Keratinocyte (primary cell): ENCODE measurements at regions not wholly inside any gene's neighbourhood (a gene's known extent, or its start where the extent isn't known, plus 50 kb on each side); places are given as distances from the start of the nearest gene placed in this dataset.

Experiments
- DNase-seq: peaks from one replicate; pipeline ENCODE4 v3.0.0-alpha.2; 2011; ENCODE audit warnings: low read depth, missing footprints, low spot score
- FAIRE-seq: peaks from 2 replicates; lab custom pipeline; 2011; peaks lifted over from hg19 to GRCh38; lab: Jason Lieb, UNC
- H2AFZ ChIP-seq: 2 replicates; pipeline ENCODE4 v1.6.0; 2012; ENCODE audit warnings: low read length, control low read depth, inconsistent platforms; ENCODE audit not compliant: control insufficient read depth
- H3K27ac ChIP-seq: 2 replicates; pipeline ENCODE4 v1.5.1; 2011; ENCODE audit warnings: low read length; ENCODE audit not compliant: control insufficient read depth, insufficient read depth
- H3K27me3 ChIP-seq: 3 replicates; pipeline ENCODE4 v1.6.0; 2011; ENCODE audit warnings: low read length; ENCODE audit not compliant: control insufficient read depth, insufficient read depth; ENCODE audit errors: extremely low read depth
- H3K36me3 ChIP-seq, 2 experiments: 2 replicates in 1 of 2; 3 replicates in 1 of 2; pipeline ENCODE4 v1.5.1; 2011; ENCODE audit warnings: low read length in 2 of 2, mild to moderate bottlenecking in 1 of 2; ENCODE audit not compliant: control insufficient read depth in 2 of 2, insufficient read depth in 2 of 2; ENCODE audit errors: extremely low read depth in 1 of 2
- H3K4me1 ChIP-seq: 3 replicates; pipeline ENCODE4 v1.5.1; 2011; ENCODE audit warnings: low read length; ENCODE audit not compliant: control insufficient read depth, insufficient read depth; ENCODE audit errors: extremely low read depth
- H3K4me2 ChIP-seq: 3 replicates; pipeline ENCODE4 v1.6.0; 2011; ENCODE audit warnings: low read depth, low read length; ENCODE audit not compliant: control insufficient read depth, insufficient read depth; ENCODE audit errors: extremely low read depth
- H3K4me3 ChIP-seq, 3 experiments: fragments of 200-600 bp in 1 of 3; sonication (generic) in 1 of 3; 2 replicates in 2 of 3; 3 replicates in 1 of 3; pipeline ENCODE4 v1.5.1; 2011 to 2016; ENCODE audit warnings: low read length in 3 of 3, mild to moderate bottlenecking in 3 of 3, control low read depth in 2 of 3, inconsistent platforms in 1 of 3, low read depth in 1 of 3, mixed read lengths in 1 of 3, mixed run types in 1 of 3, moderate library complexity in 1 of 3; ENCODE audit not compliant: control insufficient read depth in 2 of 3, insufficient read depth in 2 of 3; ENCODE audit errors: extremely low read depth in 1 of 3
- H3K79me2 ChIP-seq: 2 replicates; pipeline ENCODE4 v1.6.0; 2012; ENCODE audit warnings: low read length; ENCODE audit not compliant: control insufficient read depth, insufficient read depth
- H3K9ac ChIP-seq: 3 replicates; pipeline ENCODE4 v1.6.0; 2011; ENCODE audit warnings: low read length; ENCODE audit not compliant: control insufficient read depth, insufficient read depth; ENCODE audit errors: extremely low read depth
- H3K9me1 ChIP-seq: 3 replicates; pipeline ENCODE4 v1.6.0; 2011; ENCODE audit warnings: low read length; ENCODE audit not compliant: control insufficient read depth, insufficient read depth; ENCODE audit errors: extremely low read depth
- H3K9me3 ChIP-seq: 2 replicates; pipeline ENCODE4 v1.5.1; 2012; ENCODE audit warnings: low read depth, low read length; ENCODE audit not compliant: control insufficient read depth
- H4K20me1 ChIP-seq: 3 replicates; pipeline ENCODE4 v1.6.0; 2011; ENCODE audit warnings: low read length; ENCODE audit not compliant: control insufficient read depth, insufficient read depth; ENCODE audit errors: extremely low read depth
- EZH2 ChIP-seq: IDR thresholded peaks from one replicate; pipeline ENCODE4 v1.6.1; 2012; ENCODE audit warnings: inconsistent platforms, mild to moderate bottlenecking, low read length, moderate library complexity
- dilution Hi-C: fragments of 300-500 bp; cut with MboI; formaldehyde crosslinking; loops from one replicate; pipeline ENCODE4 v1.7.0; 2020; ENCODE audit warnings: low sequenced_read_pairs; ENCODE audit not compliant: extremely low pct_ligation_motif_present
- TF ChIP-seq, protein P1 (sequence below), 3 experiments: IDR thresholded peaks in 1 of 3; conservative IDR thresholded peaks in 1 of 3; optimal IDR thresholded peaks in 1 of 3; 2 replicates in 2 of 3; 3 replicates in 1 of 3; pipeline versions ENCODE3 to v1.5.1; 2011; ENCODE audit warnings: low read length in 3 of 3, mild to moderate bottlenecking in 3 of 3, moderate library complexity in 2 of 3, control low read depth in 1 of 3, inconsistent platforms in 1 of 3; ENCODE audit not compliant: insufficient read depth in 2 of 3; ENCODE audit errors: extremely low read depth in 1 of 3

DNA sequence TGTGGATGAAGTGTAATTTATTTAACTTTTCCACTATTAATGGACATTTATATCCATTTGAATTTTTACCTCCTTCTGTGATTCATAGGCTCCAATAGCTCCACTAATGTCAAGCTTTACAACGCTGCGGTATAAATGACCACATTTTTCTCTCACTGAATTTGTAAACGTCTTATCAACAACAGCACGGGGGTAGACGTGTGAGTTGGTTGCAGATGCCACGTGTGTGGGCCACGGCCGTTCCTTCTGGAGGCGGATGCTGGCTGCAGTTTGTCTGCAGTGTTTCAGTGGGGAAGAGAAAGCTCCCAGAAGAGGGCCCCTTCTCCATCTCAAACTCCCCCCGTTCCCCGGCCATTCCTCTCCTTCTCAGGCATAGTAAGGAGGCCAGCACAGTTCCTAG is 68.2 kb upstream of the XYLT1 start:
- no peak overlapping the region for H3K4me2 ChIP-seq
- no peak for FAIRE-seq
- H3K9ac ChIP-seq: no peak overlapping the region
- H3K4me1 ChIP-seq: no peaks in the 10 kb centered on the region
- no peaks in the 10 kb centered on the region for H3K9me3 ChIP-seq
- H3K27ac ChIP-seq: no peak overlapping the region
- H4K20me1 ChIP-seq: no peaks in the 10 kb centered on the region
- no peaks in the 10 kb centered on the region for H3K79me2 ChIP-seq
- no peaks in the 10 kb centered on the region for H3K27me3 ChIP-seq
- TF ChIP-seq EZH2: no peak
- TF ChIP-seq, protein P1, sequence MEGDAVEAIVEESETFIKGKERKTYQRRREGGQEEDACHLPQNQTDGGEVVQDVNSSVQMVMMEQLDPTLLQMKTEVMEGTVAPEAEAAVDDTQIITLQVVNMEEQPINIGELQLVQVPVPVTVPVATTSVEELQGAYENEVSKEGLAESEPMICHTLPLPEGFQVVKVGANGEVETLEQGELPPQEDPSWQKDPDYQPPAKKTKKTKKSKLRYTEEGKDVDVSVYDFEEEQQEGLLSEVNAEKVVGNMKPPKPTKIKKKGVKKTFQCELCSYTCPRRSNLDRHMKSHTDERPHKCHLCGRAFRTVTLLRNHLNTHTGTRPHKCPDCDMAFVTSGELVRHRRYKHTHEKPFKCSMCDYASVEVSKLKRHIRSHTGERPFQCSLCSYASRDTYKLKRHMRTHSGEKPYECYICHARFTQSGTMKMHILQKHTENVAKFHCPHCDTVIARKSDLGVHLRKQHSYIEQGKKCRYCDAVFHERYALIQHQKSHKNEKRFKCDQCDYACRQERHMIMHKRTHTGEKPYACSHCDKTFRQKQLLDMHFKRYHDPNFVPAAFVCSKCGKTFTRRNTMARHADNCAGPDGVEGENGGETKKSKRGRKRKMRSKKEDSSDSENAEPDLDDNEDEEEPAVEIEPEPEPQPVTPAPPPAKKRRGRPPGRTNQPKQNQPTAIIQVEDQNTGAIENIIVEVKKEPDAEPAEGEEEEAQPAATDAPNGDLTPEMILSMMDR (optimal IDR thresholded peaks at IDR 0.05 in 1 of 3, IDR thresholded peaks at IDR 0.05 in 1 of 3, conservative IDR thresholded peaks at IDR 0.05 in 1 of 3; ENCODE audit: extremely low read depth in 1 of 3, insufficient read depth in 2 of 3, low read length in 3 of 3): no peak
- DNase-seq: no peak
- H3K9me1 ChIP-seq: no peaks in the 10 kb centered on the region
- no peak overlapping the region for H3K4me3 ChIP-seq
- no peaks in the 10 kb centered on the region for H3K36me3 ChIP-seq
- dilution Hi-C loops: no loop called here
- no peak overlapping the region for H2AFZ ChIP-seq

DNA sequence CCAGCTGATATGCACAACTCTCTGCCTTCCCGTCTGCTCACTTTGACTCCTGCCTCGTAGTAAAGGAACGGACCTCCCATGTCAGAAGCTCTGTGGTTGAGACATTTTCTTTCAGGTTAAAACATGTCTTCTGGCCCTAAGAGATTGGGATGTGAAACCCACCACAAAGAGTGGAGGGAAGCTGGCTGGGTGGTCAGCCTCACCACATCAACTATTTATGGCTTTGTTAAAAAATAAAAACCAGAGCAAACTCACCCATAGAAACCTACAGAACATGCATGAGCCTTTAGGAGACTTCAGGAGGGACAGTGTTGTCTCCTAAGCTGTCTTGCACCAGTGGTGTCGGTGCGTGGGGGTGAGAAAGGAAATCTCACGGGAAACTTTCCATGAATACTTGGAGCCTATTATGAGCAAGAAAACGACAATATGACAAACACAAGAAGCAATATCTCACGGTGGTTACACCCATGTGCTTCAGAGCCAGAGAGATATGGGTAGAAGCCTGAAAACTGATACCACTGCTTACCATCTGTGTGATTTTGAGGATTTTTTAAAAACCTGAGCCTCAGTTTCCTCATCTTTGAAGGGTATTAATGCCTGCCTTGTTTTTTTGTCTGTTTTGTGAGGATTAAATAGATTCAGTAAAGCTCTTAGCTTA is 61.7 kb upstream of the XYLT1 start:
- DNase-seq (no peak), FAIRE-seq (no peak)
- no peaks in the 10 kb centered on the region for H3K9me3 ChIP-seq
- no peak overlapping the region for H3K4me3 ChIP-seq
- no peak overlapping the region for H3K27ac ChIP-seq
- no peaks in the 10 kb centered on the region for H3K79me2 ChIP-seq
- no peak overlapping the region for H3K9ac ChIP-seq
- H3K27me3 ChIP-seq: no peaks in the 10 kb centered on the region
- dilution Hi-C loops: no loop called here
- no peaks in the 10 kb centered on the region for H3K4me1 ChIP-seq
- TF ChIP-seq, protein P1 (optimal IDR thresholded peaks at IDR 0.05 in 1 of 3, IDR thresholded peaks at IDR 0.05 in 1 of 3, conservative IDR thresholded peaks at IDR 0.05 in 1 of 3; ENCODE audit: extremely low read depth in 1 of 3, insufficient read depth in 2 of 3, low read length in 3 of 3): no peak
- no peak for TF ChIP-seq EZH2
- no peak overlapping the region for H3K4me2 ChIP-seq
- peak overlapping the region; percentile 10 for H2AFZ ChIP-seq
- H3K36me3 ChIP-seq: no peaks in the 10 kb centered on the region
- no peaks in the 10 kb centered on the region for H4K20me1 ChIP-seq
- no peaks in the 10 kb centered on the region for H3K9me1 ChIP-seq
